Stimulated activated CD8-positive, alpha-beta memory T cell treated with anti-CD3 and anti-CD28 coated beads, Interleukin-7, amount 100 ng/mL, for 48 hours (primary cell): ENCODE measurements at regions not wholly inside any gene's neighbourhood (a gene's known extent, or its start where the extent isn't known, plus 50 kb on each side); places are given as distances from the start of the nearest gene placed in this dataset.
"Not testable (repeated sequence)": the region's sequence is repeated elsewhere in the genome, so short reads cannot be mapped to it uniquely, and the experiment has no call there.

Experiments used
- DNase-seq, 2 donors: peaks; one replicate each; pipeline ENCODE4 v3.0.0-alpha.2; 2020; ENCODE audit warnings: low read depth in 1 of 2; ENCODE audit errors: extremely low read depth in 1 of 2

DNA sequence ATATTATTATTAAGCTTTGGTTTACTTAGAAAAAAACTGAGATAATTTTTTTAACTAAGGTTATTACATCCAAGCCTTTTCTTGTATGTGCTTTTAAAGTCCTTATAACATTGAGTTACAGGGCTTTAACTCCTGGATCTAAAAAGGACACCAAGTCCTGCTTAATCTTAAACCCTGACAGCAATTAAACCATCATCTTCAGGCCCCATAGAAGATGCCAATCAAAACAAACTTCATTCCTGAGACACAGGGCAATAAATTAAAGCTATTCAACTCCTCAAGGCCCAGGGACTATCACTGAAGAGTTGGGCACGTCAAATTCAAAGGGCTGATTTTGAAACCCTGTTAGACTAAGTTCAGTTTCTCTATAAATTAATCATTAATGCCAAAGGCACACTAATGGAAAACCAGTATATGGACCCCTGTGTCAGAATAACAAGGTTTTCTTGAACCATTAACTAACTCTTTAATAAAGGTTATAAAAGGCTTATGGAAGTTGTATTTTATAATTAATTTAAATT lies 1152.6 kb downstream of the NSUN3 start:
- DNase-seq = no peak

- no peak for DNase-seq
Observed at GRCh38 chr3:95217661-95218060, 1154.8 kb downstream of the NSUN3 start.

DNA sequence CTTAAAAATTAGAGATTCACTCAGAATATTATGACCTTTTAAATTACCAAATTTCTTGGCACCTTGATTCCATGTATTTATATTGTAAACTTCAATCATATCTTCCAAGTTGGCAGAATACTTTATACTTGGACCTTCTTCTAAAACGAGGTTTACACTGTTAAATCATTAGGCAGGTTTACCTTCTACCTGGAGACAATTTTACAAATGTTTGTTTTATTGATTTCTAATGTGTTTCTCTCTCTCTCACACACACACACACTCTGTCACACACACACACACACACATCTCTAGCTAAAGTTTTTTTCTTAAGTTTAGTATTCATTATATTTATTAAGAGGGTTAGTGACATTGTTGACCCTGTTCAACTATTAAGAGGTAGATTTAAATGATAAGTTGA lies 1155.6 kb downstream of the NSUN3 start:
- no peak for DNase-seq

GRCh38 chr3:95226437-95226836 lies 1163.6 kb downstream of the NSUN3 start:
- no peak for DNase-seq

- DNase-seq = no peak
Observed at GRCh38 chr3:95227092-95227491, 1164.2 kb downstream of the NSUN3 start.

GRCh38 chr3:95228416-95228815 lies 1165.6 kb downstream of the NSUN3 start:
- no peak for DNase-seq

DNA sequence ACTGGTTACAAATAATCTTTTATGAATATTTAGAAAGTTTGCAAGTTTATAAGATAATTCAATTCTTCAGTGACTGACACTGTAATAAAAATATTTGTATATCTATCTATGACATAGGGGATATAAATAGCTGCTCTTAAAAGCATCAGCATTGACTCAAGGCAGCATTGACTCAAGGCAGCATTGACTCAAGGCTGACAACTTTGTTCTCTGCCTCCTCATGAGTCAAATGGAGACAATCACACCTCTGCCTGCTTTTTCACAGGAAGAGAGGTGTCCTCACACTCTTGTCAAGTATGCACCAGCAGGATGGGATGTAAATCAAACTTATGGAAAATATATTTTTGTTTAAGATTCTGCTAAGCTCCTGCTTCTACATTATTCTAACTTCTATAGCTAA lies 1173.1 kb downstream of the NSUN3 start:
- no peak for DNase-seq

- no peak for DNase-seq
Observed at GRCh38 chr3:95237783-95238182, 1174.9 kb downstream of the NSUN3 start.

DNA sequence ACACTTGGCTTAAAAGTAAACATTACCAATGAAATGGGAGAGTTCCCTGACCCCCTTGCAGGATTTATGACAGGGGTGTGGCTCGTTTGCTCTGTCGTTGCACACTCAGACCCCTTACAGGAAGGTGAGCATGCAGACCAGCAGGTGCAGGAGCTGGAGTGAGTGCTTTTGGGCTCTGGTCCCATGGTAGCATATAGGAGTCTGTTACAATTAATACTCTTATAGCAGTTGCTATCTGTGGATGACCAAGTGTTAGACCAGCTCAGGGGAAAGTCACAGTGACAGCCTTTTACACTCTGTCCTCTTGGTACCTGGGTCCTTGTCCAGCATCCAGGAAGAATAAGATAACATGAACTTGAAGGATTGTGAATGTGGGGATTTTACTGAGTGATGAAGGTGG lies 1177.5 kb downstream of the NSUN3 start:
- DNase-seq = no peak

DNA sequence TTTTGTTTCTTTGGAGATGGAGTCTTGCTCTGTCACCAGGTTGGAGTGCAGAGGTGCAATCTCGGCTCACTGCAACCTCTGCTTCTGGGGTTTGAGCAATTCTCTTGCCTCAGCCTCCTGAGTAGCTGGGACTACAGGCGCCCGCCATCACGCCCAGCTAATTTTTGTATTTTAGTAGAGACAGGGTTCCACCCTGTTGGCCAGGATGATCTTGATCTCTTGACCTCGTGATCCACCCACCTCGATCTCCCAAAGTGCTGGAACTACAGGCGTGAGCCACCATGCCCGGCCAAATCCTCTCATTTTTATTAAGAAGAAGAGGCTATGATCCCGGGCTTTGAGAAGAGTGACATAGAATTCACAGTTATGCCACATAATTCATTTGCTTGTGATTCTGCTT lies 1178.4 kb downstream of the NSUN3 start:
- not testable (repeated sequence) for DNase-seq

DNA sequence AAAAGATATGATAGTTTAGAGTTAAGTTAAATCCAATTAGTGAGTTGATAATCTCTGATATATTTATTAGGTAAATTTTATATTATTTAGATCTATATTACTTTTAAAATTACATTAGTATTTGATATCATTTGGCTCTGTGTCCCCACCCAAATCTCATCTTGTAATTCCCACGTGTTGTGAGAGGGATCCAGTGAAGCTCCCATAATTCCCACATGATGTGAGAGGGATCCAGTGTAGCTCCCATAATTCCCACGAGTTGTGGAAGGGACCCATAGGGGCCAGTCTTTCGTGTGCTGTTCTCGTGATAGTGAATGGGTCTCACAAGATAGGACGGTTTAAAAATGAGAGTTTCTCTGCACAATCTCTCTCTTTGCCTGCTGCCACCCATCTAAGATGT lies 1183.6 kb downstream of the NSUN3 start:
- DNase-seq = no peak

- no peak for DNase-seq
Observed at GRCh38 chr3:95254061-95254460, 1191.2 kb downstream of the NSUN3 start.

- DNase-seq = no peak
Observed at GRCh38 chr3:95254758-95255157, 1191.9 kb downstream of the NSUN3 start.

- no peak for DNase-seq
Observed at GRCh38 chr3:95265129-95265528, 1202.3 kb downstream of the NSUN3 start.

DNA sequence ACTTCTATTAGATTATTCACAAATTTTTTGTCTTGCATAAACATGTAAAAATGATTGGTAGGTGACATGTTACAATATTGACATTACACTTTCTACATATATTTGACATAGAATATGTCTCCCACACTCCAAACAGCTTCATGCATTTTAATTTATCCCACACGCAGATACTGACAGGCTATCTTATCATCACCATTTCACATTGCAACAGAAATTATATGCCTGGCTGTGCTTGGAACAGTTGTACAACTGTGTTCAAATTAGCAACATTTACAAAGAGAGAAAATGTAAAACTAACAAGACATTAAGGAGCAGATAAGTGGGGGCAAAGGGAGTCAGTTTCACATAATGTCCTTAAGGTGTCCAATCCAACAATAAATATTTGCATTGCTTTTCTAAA lies 1208.5 kb downstream of the NSUN3 start:
- DNase-seq = no peak

DNA sequence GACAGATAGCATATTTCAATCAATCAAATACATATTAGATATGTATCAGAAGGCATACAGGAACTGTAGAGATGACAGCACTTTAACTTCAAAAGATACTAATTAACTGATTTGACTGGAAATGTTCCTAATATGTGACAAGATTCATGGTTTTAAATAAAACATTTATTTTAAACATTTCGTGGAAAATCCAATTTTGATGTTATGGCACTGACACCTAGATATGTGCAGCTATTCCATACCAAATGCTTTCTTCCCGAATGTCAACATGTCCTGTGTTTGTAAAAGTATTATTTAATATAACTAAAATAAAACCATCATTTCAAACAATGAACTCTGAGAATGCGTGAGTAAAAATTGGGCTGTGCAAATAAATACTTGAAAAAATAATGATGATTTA lies 1209.3 kb downstream of the NSUN3 start:
- no peak for DNase-seq

DNA sequence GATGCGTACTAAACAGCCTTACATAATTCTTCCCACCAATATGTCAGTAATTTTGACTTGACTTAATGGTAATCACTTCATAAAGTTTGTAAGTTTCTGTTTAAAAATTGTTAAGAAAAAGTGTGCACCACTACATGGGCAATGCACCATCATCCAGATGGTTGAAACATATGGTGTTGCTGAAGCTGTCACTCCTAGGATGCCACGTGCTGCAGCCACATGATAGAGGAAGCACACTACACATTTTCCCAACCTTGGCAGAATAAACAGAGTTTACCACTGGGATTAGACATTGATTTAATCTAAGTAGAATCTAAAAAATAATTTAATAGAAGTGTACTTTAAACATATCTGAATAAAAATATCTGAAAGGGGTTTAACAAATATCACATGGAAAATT lies 1209.9 kb downstream of the NSUN3 start:
- DNase-seq = no peak

GRCh38 chr3:95277613-95278012 lies 1214.8 kb downstream of the NSUN3 start:
- no peak for DNase-seq

DNA sequence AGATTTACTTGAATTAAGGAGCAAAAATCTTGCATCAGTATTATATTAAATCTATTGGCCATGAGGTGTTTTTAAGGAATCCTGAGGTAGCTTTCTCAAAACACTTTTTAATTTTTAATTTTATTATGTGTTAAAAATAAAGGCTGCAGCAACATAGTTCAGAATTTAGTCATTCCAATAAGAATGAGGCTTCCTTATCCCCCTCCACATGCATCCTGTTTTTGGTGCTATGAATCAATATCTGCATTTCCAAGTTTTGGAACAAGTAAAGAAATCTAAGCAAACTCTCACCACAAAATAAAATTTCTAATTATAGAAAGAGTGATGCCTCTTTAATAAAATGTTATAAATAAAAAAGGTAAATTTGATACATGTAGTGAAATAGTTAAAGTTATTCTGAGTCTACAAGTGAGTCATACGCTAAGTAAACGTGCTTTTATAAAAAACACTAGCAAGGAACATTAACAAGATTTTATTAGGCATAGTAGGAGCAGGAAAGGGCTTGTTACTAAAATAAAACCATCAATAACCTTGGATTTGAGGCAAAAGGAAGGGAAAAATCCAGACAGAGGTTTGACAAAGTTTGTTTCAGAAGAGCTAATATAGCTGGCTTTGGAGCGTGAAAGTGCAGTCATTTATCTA lies 1218.0 kb downstream of the NSUN3 start:
- no peak for DNase-seq

GRCh38 chr3:95289295-95289694 lies 1226.4 kb downstream of the NSUN3 start:
- no peak for DNase-seq

DNA sequence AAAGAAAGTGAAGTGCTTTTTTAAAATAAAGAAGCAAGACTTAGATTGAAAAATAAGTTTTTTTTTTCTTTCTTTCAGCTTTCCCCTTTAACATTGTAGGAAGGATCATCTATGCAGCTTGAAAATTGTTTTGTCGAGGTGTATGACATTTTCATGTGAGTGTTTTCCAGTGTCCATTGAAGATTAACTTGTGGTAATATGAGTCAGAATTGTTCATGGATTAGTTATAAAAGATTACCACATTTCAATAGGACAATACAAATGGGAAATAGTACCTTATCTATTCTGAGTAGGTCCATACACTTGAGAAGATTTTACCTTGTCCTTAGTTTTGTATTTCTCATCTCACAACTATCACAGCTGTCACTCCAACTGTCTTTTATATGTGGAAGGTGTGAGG lies 1234.7 kb downstream of the NSUN3 start:
- no peak for DNase-seq

DNA sequence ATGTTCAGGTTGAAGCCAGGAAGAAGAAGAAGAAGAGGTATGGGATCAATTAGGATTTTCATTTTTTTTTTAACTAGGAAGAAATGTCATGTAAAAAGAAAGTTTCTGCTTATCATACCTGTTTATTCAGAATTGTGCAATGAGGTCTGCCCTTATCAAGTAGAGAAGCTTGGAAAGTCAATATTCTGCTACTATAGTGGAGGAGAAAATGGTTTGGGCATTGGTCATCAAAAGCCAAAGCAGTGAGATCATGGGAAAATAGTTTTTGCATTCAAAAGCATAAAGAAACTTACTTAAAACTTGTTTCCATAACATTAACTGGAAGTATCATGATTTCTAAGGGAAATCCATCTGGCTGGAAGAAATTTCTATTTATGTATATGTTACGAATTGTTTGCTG lies 1239.2 kb downstream of the NSUN3 start:
- DNase-seq = no peak

DNA sequence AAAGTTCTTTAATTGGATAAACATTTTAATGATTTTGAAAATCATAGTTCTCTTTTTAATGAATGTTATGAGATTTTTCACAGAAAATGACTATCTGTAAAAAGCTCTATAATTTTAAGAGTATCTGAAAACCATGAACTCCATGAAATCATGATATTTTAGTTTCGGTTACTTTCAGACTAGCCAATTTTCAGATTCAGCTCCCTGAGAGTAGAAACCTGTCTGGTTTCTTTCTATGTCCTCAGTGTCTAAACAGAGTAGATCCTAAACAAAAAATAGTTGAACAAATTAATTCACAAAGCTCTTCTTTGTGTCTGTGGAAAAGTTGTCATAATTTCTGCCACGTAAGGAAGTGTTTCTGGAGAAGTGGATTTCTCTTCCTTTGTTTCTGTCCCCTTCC lies 1247.7 kb downstream of the NSUN3 start:
- DNase-seq = no peak
